HFF-Myc (cell line): ENCODE measurements at regions not wholly inside any gene's neighbourhood (a gene's known extent, or its start where the extent isn't known, plus 50 kb on each side); places are given as distances from the start of the nearest gene placed in this dataset.

Experiments used
- DNase-seq: peaks from one replicate; pipeline ENCODE4 v3.0.0-alpha.2; 2011; ENCODE audit warnings: low read depth; ENCODE audit errors: extremely low read depth
- H3K4me3 ChIP-seq: replicated peaks from 2 replicates; pipeline ENCODE4 v1.5.1; 2011; ENCODE audit warnings: low read depth, mild to moderate bottlenecking, control low read depth, low read length
- TF ChIP-seq, protein P1 (sequence below): IDR thresholded peaks from 2 replicates; pipeline ENCODE4 v1.5.1; 2012; ENCODE audit warnings: mild to moderate bottlenecking, low read depth, low read length, control low read depth; ENCODE audit errors: missing control alignments

DNA sequence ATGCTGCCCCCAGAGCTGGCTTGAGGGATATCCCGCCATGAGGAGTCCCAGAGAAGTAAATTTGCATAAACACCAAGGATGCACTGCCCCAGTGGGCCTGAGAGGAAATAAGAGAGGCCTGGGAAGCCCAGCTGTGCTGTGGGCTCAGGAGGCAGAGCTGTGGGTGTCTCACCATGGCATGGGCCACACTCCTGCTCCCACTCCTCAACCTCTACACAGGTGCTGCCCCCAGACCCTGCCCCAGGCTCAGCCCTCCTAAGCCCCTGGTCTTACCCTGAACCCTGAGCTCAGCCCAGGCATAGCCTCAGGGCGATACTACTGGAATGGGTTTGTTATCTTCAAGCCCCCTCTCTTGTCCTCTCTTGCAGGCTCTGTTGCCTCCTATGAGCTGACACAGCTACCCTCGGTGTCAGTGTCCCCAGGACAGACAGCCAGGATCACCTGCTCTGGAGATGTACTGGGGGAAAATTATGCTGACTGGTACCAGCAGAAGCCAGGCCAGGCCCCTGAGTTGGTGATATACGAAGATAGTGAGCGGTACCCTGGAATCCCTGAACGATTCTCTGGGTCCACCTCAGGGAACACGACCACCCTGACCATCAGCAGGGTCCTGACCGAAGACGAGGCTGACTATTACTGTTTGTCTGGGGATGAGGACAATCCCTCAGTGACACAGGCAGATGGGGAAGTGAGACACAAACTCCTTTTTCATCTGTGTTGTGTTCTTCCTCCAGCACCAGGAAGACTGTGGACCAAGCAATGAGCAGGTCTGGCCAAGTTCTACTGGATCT is 59.9 kb downstream of the GGTLC2 start:
- TF ChIP-seq, protein P1, sequence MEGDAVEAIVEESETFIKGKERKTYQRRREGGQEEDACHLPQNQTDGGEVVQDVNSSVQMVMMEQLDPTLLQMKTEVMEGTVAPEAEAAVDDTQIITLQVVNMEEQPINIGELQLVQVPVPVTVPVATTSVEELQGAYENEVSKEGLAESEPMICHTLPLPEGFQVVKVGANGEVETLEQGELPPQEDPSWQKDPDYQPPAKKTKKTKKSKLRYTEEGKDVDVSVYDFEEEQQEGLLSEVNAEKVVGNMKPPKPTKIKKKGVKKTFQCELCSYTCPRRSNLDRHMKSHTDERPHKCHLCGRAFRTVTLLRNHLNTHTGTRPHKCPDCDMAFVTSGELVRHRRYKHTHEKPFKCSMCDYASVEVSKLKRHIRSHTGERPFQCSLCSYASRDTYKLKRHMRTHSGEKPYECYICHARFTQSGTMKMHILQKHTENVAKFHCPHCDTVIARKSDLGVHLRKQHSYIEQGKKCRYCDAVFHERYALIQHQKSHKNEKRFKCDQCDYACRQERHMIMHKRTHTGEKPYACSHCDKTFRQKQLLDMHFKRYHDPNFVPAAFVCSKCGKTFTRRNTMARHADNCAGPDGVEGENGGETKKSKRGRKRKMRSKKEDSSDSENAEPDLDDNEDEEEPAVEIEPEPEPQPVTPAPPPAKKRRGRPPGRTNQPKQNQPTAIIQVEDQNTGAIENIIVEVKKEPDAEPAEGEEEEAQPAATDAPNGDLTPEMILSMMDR, result no peak
- no peak overlapping the region for H3K4me3 ChIP-seq
- DNase-seq, result no peak

DNA sequence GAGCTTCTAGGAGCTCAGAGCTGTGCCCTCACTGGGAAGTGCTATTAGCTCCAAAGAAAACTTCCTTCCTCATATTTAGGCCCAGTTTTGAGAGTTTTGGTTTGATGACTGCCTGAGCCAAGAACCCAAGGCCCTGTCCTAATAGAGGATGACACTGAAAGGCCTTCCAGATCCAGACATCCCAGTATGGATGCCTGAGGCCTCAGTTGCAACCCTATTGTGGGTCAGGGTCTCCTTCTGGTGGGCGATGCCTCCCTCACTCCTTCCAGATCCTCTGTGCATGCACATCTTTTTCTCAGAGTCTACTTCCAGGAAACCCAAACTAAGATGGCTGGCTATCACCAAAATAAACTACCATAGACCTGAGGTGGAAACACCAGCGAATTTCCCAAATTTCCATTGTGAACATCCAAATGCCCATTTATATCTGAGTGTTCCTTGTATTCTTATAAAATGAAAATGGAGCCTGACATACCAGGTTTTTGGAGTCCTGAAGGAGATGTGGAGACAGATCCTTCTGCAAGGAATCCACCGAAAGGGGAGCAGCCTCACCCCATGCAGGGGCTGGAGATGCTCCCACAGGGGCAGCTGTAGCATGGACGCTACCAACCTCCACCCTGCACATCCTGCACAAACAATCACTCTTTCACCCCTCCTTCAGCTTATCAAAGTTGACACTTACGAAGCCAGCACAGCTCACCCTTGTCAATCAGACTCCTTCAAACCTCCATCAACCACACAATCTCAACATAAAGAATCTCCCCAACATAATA is 61.1 kb downstream of the GGTLC2 start:
- no peak overlapping the region for H3K4me3 ChIP-seq
- no peak for DNase-seq
- TF ChIP-seq, protein P1, result no peak

DNA sequence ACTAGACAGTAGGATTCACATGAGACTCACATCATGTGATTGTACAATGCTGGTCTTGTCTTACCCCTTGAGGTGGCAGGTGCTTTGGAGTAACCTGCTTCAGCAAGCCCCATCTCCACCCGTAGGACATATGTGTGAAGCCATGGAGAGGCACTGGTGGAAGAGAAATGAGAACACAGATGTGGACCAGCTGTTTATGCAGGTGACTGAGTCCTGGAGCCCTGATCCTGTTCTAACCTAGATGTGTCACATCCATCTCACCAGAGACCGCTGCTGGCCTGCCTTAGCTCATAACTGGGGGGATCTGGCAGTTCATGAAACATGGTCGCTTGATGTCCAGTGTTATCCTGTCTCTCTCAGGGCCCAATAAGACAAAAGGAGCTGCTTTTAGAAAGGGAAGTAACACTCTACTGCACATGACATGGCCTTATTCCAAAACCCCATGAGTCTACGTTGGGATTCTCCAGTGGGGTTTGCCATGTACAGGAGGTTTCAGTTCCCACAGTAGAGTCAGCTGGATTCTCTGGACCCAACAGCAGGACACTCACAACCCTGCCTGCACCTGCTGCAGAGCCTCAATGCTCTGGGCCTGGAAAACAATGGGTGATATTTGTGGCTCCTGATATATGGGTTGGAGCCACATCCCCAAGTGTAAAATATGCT is 62.0 kb downstream of the GGTLC2 start:
- H3K4me3 ChIP-seq, result no peak overlapping the region
- DNase-seq, result no peak
- TF ChIP-seq, protein P1, result no peak

GRCh38 chr22:22709719-22710445 is 65.5 kb downstream of the GGTLC2 start:
- no peak for DNase-seq

GRCh38 chr22:22710719-22711531 is 66.5 kb downstream of the GGTLC2 start:
- no peak overlapping the region for H3K4me3 ChIP-seq
- no peak for DNase-seq
- TF ChIP-seq, protein P1, result peak; percentile 97

More at GRCh38 chr22:22709719-22710445, 65.5 kb downstream of the GGTLC2 start:
- TF ChIP-seq, protein P1, result peak; percentile 28
- no peak overlapping the region for H3K4me3 ChIP-seq
